SHP77 (cell line): ENCODE measurements at regions not wholly inside any gene's neighbourhood (a gene's known extent, or its start where the extent isn't known, plus 50 kb on each side); places are given as distances from the start of the nearest gene placed in this dataset.

Source experiments
- DNase-seq, 2 experiments: peaks; one replicate each; lab custom pipeline; 2025; lab: John Stamatoyannopoulos, UW

DNA sequence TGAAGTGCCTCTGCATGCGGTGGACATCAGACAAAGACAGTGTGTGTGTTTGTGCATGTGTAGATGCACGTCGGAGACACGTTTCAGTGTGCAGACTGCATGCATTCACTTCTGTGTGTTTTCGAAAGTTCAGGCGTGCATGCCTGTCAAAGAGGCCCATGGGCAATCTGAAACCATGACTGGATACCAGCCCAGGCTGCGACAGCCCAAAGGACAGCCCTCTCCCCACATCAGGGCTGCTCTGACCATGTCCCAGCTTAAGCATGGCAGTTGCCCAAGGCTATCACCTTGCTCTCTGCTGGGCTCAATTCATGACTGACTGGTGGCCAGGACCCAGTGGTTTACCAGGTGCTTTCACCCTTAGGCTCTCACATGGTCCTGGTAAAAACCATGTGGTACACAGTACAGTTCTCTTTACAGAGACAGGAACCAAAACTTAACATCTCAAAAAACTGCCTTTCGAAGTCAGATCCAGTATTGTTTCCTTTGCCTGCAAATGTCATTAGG, 423.7 kb upstream of the CADM1 start:
- DNase-seq = no peak

- no peak for DNase-seq
These were observed 422.4 kb upstream of the CADM1 start for GRCh38 chr11:115926601-115927000.

- DNase-seq = no peak
These were observed 421.9 kb upstream of the CADM1 start for GRCh38 chr11:115926138-115926537.

DNA sequence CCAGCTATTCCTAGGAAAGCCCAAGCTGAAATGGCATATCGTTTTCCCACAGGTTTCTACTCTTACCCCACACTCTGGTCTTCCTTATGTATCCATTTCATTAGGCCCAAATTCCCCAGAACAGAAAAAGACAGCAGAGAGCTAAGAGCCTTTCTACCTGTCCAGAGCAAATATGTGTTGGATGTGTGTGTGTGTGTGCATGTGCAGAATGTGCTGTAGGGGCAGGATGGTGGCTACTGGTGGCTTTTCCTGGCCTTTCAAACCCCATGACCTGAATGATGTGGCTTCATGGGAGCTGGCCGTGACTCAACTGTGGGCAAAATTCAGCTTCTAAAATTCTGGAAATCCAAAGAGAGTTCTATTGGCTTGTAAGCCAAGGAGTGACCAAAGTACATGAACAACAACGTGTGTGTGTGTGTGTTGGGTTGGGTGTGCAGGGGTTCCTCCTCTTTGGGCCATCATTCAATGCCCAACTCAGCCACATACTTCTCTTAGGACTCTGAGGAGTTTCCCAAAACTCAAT, 421.4 kb upstream of the CADM1 start:
- no peak for DNase-seq

DNA sequence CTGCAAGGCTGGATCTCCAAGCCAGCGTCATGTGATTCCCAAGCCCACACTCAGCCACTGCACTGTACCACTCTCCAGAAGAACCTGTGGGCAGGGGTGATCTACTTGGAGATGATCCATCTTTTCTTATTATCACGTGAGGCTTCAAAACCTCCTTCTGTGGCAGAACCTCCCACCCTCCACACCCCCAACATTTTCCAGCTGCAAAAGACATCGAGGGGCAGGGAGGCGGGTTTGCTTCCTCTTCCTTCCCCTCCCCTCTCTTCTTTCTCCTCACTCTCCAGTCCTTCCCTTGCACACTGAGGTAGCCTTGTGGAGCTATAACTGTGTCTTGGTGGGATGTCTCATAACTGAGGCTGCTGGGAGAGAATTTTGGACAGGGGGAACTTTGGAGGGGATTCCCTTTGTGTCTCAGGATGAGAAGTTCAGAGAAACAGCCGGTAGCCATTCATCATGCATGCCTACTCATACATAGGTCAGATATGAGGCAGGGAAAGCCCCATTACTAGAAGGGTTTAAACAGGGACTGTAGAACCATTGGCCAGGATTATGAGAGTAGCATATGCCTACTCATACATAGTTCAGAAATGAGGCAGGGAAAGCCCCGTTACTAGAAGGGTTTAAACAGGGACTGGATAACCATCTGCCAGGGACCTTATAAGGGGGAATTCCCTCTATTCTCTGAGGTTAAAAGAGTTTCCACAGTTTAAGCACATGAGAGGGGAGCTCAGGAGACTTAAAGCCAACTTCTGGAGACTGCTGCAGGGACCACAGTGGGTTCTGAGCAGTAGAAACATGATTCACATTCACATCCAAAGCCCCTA, 420.7 kb upstream of the CADM1 start:
- no peak for DNase-seq

DNA sequence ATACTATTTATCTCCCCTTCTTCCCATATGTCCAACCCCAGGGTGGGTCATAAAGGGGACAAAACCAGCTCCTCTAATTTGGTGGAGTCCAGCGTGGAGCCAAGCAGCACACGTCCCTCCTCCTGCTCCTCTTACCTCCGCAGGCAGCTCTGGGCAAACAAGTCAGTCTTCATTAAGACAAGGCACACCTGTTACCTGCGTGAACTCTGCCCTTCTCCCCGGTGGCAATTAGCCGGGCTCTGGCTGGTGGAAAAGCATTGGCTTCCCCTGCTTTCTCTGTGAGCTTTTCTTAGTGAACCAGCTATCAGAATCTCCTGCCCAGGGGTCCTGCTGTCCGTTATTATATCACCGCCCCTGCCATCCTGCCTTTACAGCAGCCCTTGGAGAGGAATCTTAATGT, 418.7 kb upstream of the CADM1 start:
- DNase-seq = no peak

DNA sequence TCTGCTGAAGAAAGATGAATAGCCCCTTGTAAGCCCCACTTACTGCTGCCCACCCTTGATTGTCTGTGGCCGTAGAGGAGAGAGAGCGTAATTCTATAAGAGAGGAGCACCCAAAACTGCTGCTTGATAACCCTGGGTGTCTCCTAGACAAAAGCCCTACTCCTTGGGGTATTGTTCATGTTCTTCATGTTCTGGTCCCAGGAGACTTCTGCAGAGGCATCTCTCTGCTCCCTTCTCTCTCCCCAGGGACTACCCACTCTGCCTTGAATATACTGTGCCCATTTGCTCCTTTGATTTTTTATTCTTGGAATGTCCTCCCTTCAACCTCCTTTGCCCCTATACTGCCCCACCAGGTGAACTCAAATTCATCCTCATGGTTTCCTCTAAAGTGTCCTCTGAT, 417.8 kb upstream of the CADM1 start:
- no peak for DNase-seq

- no peak for DNase-seq
These were observed 417.3 kb upstream of the CADM1 start for GRCh38 chr11:115921540-115921939.

- DNase-seq = no peak
These were observed 416.7 kb upstream of the CADM1 start for GRCh38 chr11:115920841-115921480.

DNA sequence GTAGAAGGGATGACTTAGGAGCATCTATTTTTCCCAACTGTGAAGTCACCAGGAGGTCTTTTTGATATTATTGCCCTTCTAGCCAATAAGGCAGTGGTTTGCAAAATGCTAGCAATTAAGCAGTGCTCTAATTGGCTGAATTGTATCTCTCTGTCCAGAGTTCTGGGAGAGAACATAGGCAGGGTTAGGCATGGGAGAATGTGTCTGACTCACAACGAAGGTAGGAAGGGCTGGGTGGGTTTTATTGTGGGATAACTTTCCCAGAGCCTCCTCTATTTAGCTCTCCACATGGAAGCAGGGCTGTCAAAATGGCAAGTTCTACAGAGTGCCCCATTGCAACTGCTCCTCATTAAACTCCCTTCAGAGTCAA, 415.9 kb upstream of the CADM1 start:
- no peak for DNase-seq

DNA sequence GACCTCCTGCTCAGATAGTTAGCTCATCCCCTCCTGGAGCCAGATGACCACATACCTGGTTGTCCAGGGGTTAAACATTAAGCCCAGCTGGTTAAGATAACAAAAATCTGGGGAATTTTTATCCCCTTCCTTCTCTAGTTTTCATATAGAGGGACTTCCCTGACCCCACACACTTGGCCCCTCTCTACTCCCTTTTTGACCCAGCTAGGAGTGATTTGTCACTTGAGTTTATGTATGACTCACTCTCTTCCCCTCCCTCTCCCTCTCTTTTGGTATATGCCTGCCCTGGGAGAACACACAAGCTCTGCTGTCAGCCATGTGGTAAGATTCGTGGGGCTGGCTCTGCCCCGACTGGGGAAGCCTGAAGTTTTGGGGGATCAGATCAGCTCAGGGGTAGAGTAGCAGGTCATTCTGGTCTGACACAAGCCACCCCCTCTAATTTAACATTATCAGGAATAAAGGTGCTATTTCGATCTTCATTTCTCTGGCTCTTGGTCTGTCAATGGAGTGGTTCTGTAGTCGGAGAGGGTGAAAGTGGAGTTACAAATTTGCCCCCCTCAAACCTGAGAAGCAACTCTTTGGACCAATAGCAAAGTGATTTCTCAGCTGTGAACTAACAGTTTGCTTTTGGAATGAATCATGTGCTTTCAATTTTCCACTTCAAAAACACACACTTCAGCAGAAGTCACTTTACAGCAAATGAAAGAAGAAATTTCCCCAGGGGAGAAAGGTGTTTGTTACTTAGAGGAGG, 415.3 kb upstream of the CADM1 start:
- DNase-seq = no peak

DNA sequence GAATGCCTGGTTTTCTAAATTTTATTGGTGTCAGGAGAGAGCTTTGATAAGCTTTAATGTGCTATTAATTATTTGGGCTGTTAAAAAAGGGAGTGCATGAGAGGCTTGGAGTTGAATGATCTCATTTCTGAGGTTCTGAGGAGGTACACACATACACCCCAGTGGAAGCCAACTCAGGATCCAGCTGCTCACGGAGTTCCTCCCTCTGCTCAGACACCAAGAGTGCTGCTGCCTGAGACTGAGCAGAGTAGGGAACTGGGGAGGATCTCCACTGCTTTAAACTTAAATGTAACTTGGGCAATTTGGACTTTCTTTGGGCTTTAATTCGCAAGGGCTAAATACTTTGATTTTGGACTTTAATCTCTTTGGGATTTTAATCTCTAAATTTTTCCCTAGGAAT, 414.4 kb upstream of the CADM1 start:
- no peak for DNase-seq

DNA sequence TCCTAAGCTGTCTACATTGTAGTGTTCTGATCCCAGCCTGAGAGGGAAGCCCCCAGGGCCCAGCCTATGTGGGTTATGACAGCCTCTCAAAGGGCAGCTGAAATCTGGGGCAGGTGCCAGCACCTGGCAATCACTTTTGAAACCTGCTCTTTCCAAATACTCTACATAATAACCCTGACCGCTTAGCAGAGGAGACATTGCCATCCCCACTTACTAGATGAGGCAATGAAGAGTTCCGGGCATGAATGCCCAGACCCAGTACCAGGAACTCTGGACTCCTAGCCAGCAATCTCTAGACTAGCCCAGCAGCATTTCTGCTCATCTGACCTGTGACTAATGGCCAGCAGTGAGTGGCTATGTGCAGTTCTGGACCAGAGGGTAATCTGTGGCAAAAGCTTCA, 412.4 kb upstream of the CADM1 start:
- DNase-seq = no peak

DNA sequence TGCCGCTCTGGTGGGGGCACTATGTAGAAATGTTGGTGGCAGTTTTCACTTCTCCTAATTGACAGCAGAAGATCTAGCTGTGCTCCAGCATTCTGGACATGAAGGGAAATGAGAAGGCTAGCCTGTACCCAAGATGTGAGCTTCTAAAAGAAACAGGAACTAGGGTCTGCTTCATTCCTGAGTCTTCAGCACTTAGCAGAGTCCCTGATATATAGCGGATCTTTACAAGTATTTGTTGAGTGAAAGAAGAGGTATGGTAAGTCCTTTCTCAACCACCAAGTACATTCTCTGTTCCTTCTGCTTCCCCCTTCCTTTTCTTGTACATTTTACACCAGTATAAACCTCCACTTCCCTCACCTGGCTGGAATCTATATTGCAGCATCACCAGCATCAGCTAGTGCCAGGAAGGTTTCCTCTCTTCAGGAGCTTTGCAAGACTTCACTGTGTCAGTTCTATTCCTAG, 408.3 kb upstream of the CADM1 start:
- peak in 1 of 2 experiments; percentile 25 for DNase-seq

- no peak for DNase-seq
These were observed 407.6 kb upstream of the CADM1 start for GRCh38 chr11:115911613-115912346.

- DNase-seq = no peak
These were observed 406.2 kb upstream of the CADM1 start for GRCh38 chr11:115910379-115910778.

DNA sequence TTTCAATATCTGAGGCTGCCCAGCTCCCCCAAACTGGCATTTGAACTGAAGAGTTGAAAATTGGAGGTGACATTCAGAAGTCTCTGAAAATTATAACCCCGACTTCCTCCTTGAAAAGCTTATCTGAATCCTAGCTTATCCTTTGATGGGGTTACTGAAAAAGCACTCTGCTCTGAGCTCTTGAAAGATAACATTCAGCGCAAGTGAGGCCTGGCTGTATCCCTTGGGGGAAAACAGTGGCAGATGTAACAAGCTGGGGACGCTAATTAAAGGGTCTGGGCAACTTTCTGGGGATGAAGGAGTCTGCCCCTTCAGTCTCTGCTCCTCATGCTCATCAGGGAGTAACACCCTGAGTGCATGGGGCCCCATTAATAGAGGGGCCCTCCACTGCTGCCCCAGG, 402.0 kb upstream of the CADM1 start:
- no peak for DNase-seq

DNA sequence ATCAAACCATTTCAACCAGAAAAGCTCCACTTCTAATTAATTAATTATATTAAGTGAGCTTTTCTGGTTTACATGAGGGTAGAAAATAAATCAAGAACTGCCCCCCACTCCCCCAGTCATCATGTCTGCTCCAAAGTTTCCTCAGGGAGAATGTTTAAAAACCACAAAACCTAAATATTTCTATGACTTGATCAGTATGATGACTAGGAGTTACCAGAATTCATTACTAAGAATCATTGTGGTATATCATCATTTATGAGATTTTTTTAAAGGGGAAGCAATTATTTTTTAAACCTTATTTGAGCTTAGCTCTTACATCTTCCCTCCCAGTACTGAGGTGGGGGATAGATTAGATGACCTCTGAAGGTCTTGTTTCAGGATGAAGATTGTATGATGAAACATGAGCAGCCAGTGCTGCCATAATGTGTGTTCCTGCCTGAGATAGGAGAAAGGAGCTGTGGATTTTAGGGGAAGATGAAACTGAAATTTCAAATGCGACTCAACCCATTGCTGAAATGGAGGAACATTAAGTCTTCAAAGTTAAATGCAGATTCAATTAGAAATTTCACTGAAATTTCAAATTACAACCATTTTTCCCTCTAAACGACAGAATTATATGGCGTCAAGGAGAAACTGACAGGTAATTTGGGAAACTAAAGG, 401.3 kb upstream of the CADM1 start:
- DNase-seq = no peak

- DNase-seq = no peak
These were observed 399.0 kb upstream of the CADM1 start for GRCh38 chr11:115903179-115903578.

DNA sequence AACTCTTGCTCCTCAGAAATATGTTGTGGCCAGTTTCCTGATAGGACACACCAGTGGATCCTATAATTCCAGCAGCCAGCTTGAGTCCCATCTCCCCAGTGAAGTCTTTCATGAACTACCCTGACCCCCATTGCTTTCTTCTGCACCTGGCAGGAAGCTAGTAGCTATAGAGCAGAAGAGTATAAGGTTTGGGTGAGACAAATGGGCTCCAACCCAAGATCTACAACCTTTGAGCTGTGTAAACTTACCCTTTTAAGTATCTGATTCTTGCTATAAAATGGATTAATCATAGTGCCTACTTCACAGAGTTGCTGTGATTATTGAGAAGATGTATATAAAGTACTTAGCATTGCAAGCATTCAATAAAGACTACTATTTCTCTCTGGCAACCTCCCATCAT, 396.9 kb upstream of the CADM1 start:
- DNase-seq = no peak

- DNase-seq = no peak
These were observed 395.9 kb upstream of the CADM1 start for GRCh38 chr11:115900111-115900510.
